ENCODE measurements at regions not wholly inside any gene's neighbourhood (a gene's known extent, or its start where the extent isn't known, plus 50 kb on each side); places are given as distances from the start of the nearest gene placed in this dataset.

DNA sequence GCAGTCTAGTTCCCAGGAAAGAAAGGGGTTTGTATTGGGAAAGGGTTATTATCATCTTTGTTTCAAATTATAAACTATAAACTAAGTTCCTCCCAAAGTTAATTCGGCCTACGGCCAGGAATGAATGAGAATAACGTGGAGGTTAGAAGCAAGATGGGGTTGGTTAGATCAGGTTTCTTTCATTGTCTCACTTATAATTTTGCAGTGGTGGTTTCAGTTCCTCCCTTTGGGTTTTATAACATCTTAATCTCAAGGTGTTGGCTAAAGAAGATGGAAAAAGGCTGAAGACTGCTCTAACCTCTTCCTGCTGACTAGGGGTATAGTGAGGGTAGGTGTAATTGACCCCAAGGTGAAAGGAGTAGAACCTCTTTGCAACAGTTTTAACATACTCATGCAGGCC, 1050.7 kb downstream of the OTOL1 start:
- no peak overlapping the region for H3K23ac ChIP-seq (ENCODE audit: insufficient read length, low read depth, low read length)
- H3K27me3 ChIP-seq (ENCODE audit: insufficient read depth, low read length) = no peaks in the 10 kb centered on the region
- no peak overlapping the region for H4K5ac ChIP-seq (ENCODE audit: insufficient read length, low read depth, low read length)
- H3K9me3 ChIP-seq (ENCODE audit: control insufficient read depth, low read depth, low read length) = no peaks in the 10 kb centered on the region
- no peak overlapping the region for H3T11ph ChIP-seq (ENCODE audit: low read length)
- no peaks in the 10 kb centered on the region for H3K79me2 ChIP-seq (ENCODE audit: insufficient read depth, low read length)
- no peaks in the 10 kb centered on the region for H4K20me1 ChIP-seq (ENCODE audit: control insufficient read depth, insufficient read depth, insufficient read length)
- Mint-ChIP-seq H3K4me3 (no peak overlapping the region), H3K9me3 (peaks cover 18 to 30% of the 10 kb centered on the region in 2 experiments; a peak in 4 of 5 replicates), H3K36me3 (ENCODE audit: insufficient read depth in 1 of 3, low read depth in 3 of 3) (peaks cover 12 to 21% (median 18%) of the 10 kb centered on the region in 3 experiments), H3K27me3 (ENCODE audit: low read depth) (no peaks in the 10 kb centered on the region), H3K4me1 (no peaks in the 10 kb centered on the region), H3K27ac (no peak overlapping the region)
- no peak overlapping the region for H2BK15ac ChIP-seq (ENCODE audit: low read depth, low read length)
- H3K4me2 ChIP-seq (ENCODE audit: insufficient read depth, insufficient read length, low read length) = no peak overlapping the region
- H3K4me1 ChIP-seq (ENCODE audit: insufficient read depth, low read length) = no peaks in the 10 kb centered on the region; the same call in 1 of the 2 replicates
- no peak overlapping the region for H3K9ac ChIP-seq (ENCODE audit: extremely low read depth, insufficient read length, low read length)
- H3K14ac ChIP-seq (ENCODE audit: insufficient read depth, low read length) = no peak overlapping the region
- no peak overlapping the region for H2BK20ac ChIP-seq (ENCODE audit: low read depth, low read length, poor library complexity, severe bottlenecking)
- no peak overlapping the region for H4K8ac ChIP-seq (replicated peaks; ENCODE audit: insufficient read length, low read depth, low read length)
- no peak overlapping the region for H3K4ac ChIP-seq (ENCODE audit: low read depth, low read length)
- no peak overlapping the region for H3K27ac ChIP-seq (ENCODE audit: insufficient read length, low read depth, low read length)
- no peaks in the 10 kb centered on the region for H3K79me1 ChIP-seq (ENCODE audit: insufficient read depth, low read depth, low read length, poor library complexity, severe bottlenecking)
- no peak for DNase-seq
- H2BK120ac ChIP-seq (ENCODE audit: low read depth, low read length, poor library complexity, severe bottlenecking) = no peak overlapping the region
- H2BK12ac ChIP-seq (ENCODE audit: insufficient read length, low read depth, low read length) = no peak overlapping the region
- H3K18ac ChIP-seq (ENCODE audit: insufficient read length, low read depth, low read length) = no peak overlapping the region
- no peak overlapping the region for H2AFZ ChIP-seq (ENCODE audit: low read length)
- WGBS (ENCODE audit: extremely low coverage, insufficient read length, low lambda C conversion rate) = no CpG with 5 or more reads among the region's 3 CpGs
- H3K56ac ChIP-seq (ENCODE audit: insufficient read length, low read depth, low read length) = no peak overlapping the region
- no peaks in the 10 kb centered on the region for H3K23me2 ChIP-seq (ENCODE audit: insufficient read length, low read depth, low read length, poor library complexity, severe bottlenecking)
- TF ChIP-seq, protein P1, sequence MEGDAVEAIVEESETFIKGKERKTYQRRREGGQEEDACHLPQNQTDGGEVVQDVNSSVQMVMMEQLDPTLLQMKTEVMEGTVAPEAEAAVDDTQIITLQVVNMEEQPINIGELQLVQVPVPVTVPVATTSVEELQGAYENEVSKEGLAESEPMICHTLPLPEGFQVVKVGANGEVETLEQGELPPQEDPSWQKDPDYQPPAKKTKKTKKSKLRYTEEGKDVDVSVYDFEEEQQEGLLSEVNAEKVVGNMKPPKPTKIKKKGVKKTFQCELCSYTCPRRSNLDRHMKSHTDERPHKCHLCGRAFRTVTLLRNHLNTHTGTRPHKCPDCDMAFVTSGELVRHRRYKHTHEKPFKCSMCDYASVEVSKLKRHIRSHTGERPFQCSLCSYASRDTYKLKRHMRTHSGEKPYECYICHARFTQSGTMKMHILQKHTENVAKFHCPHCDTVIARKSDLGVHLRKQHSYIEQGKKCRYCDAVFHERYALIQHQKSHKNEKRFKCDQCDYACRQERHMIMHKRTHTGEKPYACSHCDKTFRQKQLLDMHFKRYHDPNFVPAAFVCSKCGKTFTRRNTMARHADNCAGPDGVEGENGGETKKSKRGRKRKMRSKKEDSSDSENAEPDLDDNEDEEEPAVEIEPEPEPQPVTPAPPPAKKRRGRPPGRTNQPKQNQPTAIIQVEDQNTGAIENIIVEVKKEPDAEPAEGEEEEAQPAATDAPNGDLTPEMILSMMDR (conservative IDR thresholded peaks at IDR 0.05) = no peak
- H2BK5ac ChIP-seq (ENCODE audit: insufficient read length, low read length) = no peak overlapping the region
- no peak overlapping the region for H2AK5ac ChIP-seq (ENCODE audit: insufficient read length, low read length)
- no peak overlapping the region for H4K91ac ChIP-seq (ENCODE audit: insufficient read length, low read depth, low read length)

Measured in H9 (cell line).